Suprapubic skin (tissue), 4 donors: ENCODE measurements at regions not wholly inside any gene's neighbourhood (a gene's known extent, or its start where the extent isn't known, plus 50 kb on each side); places are given as distances from the start of the nearest gene placed in this dataset.

Source experiments
- DNase-seq, 2 donors: peaks; one replicate each; pipeline ENCODE4 v3.0.0-alpha.2; 2019; ENCODE audit warnings: low spot score in 2 of 2
- H3K27ac ChIP-seq: fragments of 200-600 bp; sonication (generic); one replicate; pipeline ENCODE4 v1.5.1; 2019
- H3K27me3 ChIP-seq: fragments of 200-600 bp; sonication (generic); one replicate; pipeline ENCODE4 v1.5.1; 2019
- H3K36me3 ChIP-seq: fragments of 200-600 bp; sonication (generic); one replicate; pipeline ENCODE4 v1.5.1; 2019
- H3K4me1 ChIP-seq: fragments of 200-600 bp; sonication (generic); one replicate; pipeline ENCODE4 v1.5.1; 2019
- H3K4me3 ChIP-seq: fragments of 200-600 bp; sonication (generic); one replicate; pipeline ENCODE4 v1.5.1; 2019; ENCODE audit warnings: mild to moderate bottlenecking
- H3K9me3 ChIP-seq: fragments of 200-600 bp; sonication (generic); one replicate; pipeline ENCODE4 v1.5.1; 2019
- CTCF ChIP-seq, 2 donors: fragments of 200-600 bp in 1 of 2; fragments of 450-650 bp in 1 of 2; sonication (generic) in 1 of 2; IDR thresholded peaks; one replicate each; pipeline ENCODE4 v1.5.1; 2016 to 2019; ENCODE audit warnings: antibody characterized with exemption in 2 of 2, mild to moderate bottlenecking in 1 of 2, moderate library complexity in 1 of 2
- EP300 ChIP-seq: sonication (generic); formaldehyde crosslinking; IDR thresholded peaks from one replicate; pipeline ENCODE4 v1.6.1; 2017; ENCODE audit warnings: antibody characterized with exemption
- POLR2A ChIP-seq, 2 donors: fragments of 450-650 bp; IDR thresholded peaks; one replicate each; pipeline ENCODE4 v1.6.1; 2017; ENCODE audit warnings: antibody characterized with exemption in 2 of 2, mild to moderate bottlenecking in 2 of 2, moderate library complexity in 2 of 2
- POLR2AphosphoS5 ChIP-seq, 3 donors: sonication (generic); formaldehyde crosslinking; IDR thresholded peaks; one replicate each; pipeline ENCODE4 v1.6.1; 2017; ENCODE audit warnings: antibody characterized with exemption in 3 of 3
- whole genome bisulfite sequencing: methylation state at CpG from one replicate; pipeline ENCODE4 v1.1.5; 2018; 5-methylcytosine and 5-hydroxymethylcytosine counted together

GRCh38 chr2:67528320-67528719, 131.2 kb downstream of the ETAA1 start:
- no peaks in the 10 kb centered on the region for H3K27me3 ChIP-seq
- DNase-seq: no peak
- no peaks in the 10 kb centered on the region for H3K36me3 ChIP-seq
- no peaks in the 10 kb centered on the region for H3K9me3 ChIP-seq
- no peak overlapping the region for H3K4me3 ChIP-seq
- WGBS: 65% methylated on average over 5 of the region's 5 CpGs
- no peaks in the 10 kb centered on the region for H3K4me1 ChIP-seq
- TF ChIP-seq EP300 (no peak), POLR2A (IDR thresholded peaks at IDR 0.05) (no peak), POLR2AphosphoS5 (IDR thresholded peaks at IDR 0.05) (no peak), CTCF (IDR thresholded peaks at IDR 0.05) (no peak)
- no peak overlapping the region for H3K27ac ChIP-seq

GRCh38 chr2:67532387-67532786, 135.3 kb downstream of the ETAA1 start:
- H3K4me3 ChIP-seq: no peak overlapping the region
- 70% methylated on average over 1 of the region's 1 CpG for WGBS
- no peaks in the 10 kb centered on the region for H3K36me3 ChIP-seq
- H3K27me3 ChIP-seq: no peaks in the 10 kb centered on the region
- no peak for TF ChIP-seq POLR2AphosphoS5 (IDR thresholded peaks at IDR 0.05)
- no peak for TF ChIP-seq POLR2A (IDR thresholded peaks at IDR 0.05)
- no peak for TF ChIP-seq CTCF (IDR thresholded peaks at IDR 0.05)
- no peak for TF ChIP-seq EP300
- H3K4me1 ChIP-seq: no peaks in the 10 kb centered on the region
- H3K27ac ChIP-seq: no peak overlapping the region
- no peak for DNase-seq
- H3K9me3 ChIP-seq: no peaks in the 10 kb centered on the region

- TF ChIP-seq POLR2A (IDR thresholded peaks at IDR 0.05): no peak
- TF ChIP-seq CTCF (IDR thresholded peaks at IDR 0.05): no peak
- TF ChIP-seq POLR2AphosphoS5 (IDR thresholded peaks at IDR 0.05): no peak
- no peak for TF ChIP-seq EP300
- no peaks in the 10 kb centered on the region for H3K36me3 ChIP-seq
- H3K4me3 ChIP-seq: no peak overlapping the region
- no peaks in the 10 kb centered on the region for H3K9me3 ChIP-seq
- H3K4me1 ChIP-seq: no peaks in the 10 kb centered on the region
- no peak for DNase-seq
- no peaks in the 10 kb centered on the region for H3K27me3 ChIP-seq
- WGBS: 87% methylated on average over 1 of the region's 1 CpG
- H3K27ac ChIP-seq: no peak overlapping the region
These were observed 137.6 kb downstream of the ETAA1 start for GRCh38 chr2:67534745-67535144.

GRCh38 chr2:67540962-67541361, 143.8 kb downstream of the ETAA1 start:
- no peak overlapping the region for H3K4me3 ChIP-seq
- no peaks in the 10 kb centered on the region for H3K36me3 ChIP-seq
- no peaks in the 10 kb centered on the region for H3K27me3 ChIP-seq
- WGBS: 74% methylated on average over 1 of the region's 1 CpG
- H3K4me1 ChIP-seq: no peaks in the 10 kb centered on the region
- TF ChIP-seq EP300: no peak
- TF ChIP-seq POLR2A (IDR thresholded peaks at IDR 0.05): no peak
- TF ChIP-seq CTCF (IDR thresholded peaks at IDR 0.05): no peak
- TF ChIP-seq POLR2AphosphoS5 (IDR thresholded peaks at IDR 0.05): no peak
- H3K9me3 ChIP-seq: no peaks in the 10 kb centered on the region
- no peak overlapping the region for H3K27ac ChIP-seq
- DNase-seq: no peak

- H3K36me3 ChIP-seq: no peaks in the 10 kb centered on the region
- no peaks in the 10 kb centered on the region for H3K27me3 ChIP-seq
- WGBS: 50% methylated on average over 2 of the region's 2 CpGs
- H3K4me3 ChIP-seq: no peak overlapping the region
- no peaks in the 10 kb centered on the region for H3K9me3 ChIP-seq
- no peak overlapping the region for H3K27ac ChIP-seq
- no peaks in the 10 kb centered on the region for H3K4me1 ChIP-seq
- no peak for DNase-seq
- TF ChIP-seq POLR2A (IDR thresholded peaks at IDR 0.05) (no peak), EP300 (no peak), POLR2AphosphoS5 (IDR thresholded peaks at IDR 0.05) (no peak), CTCF (IDR thresholded peaks at IDR 0.05) (no peak)
These were observed 147.2 kb downstream of the ETAA1 start for GRCh38 chr2:67544286-67544685.
